IMR-90 (cell line): ENCODE measurements at regions not wholly inside any gene's neighbourhood (a gene's known extent, or its start where the extent isn't known, plus 50 kb on each side); places are given as distances from the start of the nearest gene placed in this dataset.

Experiments used
- ATAC-seq: fragments of 200-7000 bp; cut with Tn5 transposase; 2 replicates; pipeline ENCODE4 v1.9.1; 2020; ENCODE audit warnings: low read depth, mild to moderate bottlenecking, moderate library complexity
- BruUV-seq: library from RNA; stranded (reverse); fragments of 400-500 nt; replicated peaks from 2 replicates; lab custom pipeline; 2021; lab: Mats Ljungman, UMichigan
- CTCF ChIA-PET: fragments of 300-600 bp; formaldehyde crosslinking; extraction: SDS; loops from one replicate; lab custom pipeline; 2021; ENCODE audit warnings: antibody characterized with exemption; lab: Yijun Ruan, JAX
- POLR2A ChIA-PET: fragments of 300-600 bp; sonication (Branson Sonifier 250); formaldehyde crosslinking; loops from one replicate; lab custom pipeline; 2022; ENCODE audit warnings: antibody characterized with exemption; ENCODE audit not compliant: unreplicated experiment; lab: Charles Lee
- DNase-seq: peaks from one replicate; pipeline ENCODE4 v3.0.0; 2013
- H2AFZ ChIP-seq: replicated peaks from 2 replicates; pipeline ENCODE3; 2013; ENCODE audit warnings: low read length, mild to moderate bottlenecking; ENCODE audit not compliant: poor library complexity
- H2AK5ac ChIP-seq: 2 replicates; pipeline ENCODE4 v1.6.1; 2013; ENCODE audit warnings: low read depth, low read length, inconsistent platforms
- H2AK9ac ChIP-seq: replicated peaks from 2 replicates; pipeline ENCODE3; 2013; ENCODE audit warnings: mild to moderate bottlenecking, low read depth, low read length, moderate library complexity; ENCODE audit not compliant: poor library complexity
- H2BK120ac ChIP-seq: 2 replicates; pipeline ENCODE4 v1.6.1; 2013; ENCODE audit warnings: low read depth, low read length, inconsistent platforms
- H2BK15ac ChIP-seq: 3 replicates; pipeline ENCODE4 v1.6.1; 2013; ENCODE audit warnings: low read depth, low read length, inconsistent platforms
- H2BK20ac ChIP-seq: 2 replicates; pipeline ENCODE4 v1.6.1; 2013; ENCODE audit warnings: low read depth, mild to moderate bottlenecking, inconsistent platforms, low read length, moderate library complexity
- H2BK5ac ChIP-seq: 2 replicates; pipeline ENCODE4 v1.6.1; 2013; ENCODE audit warnings: mild to moderate bottlenecking, low read depth, low read length, inconsistent platforms; ENCODE audit not compliant: poor library complexity, severe bottlenecking
- H3K14ac ChIP-seq: replicated peaks from 2 replicates; pipeline ENCODE4 v1.6.1; 2013; ENCODE audit warnings: low read depth, low read length, inconsistent platforms
- H3K18ac ChIP-seq: 2 replicates; pipeline ENCODE4 v1.6.1; 2013; ENCODE audit warnings: low read depth, low read length, control low read depth
- H3K23ac ChIP-seq: 2 replicates; pipeline ENCODE4 v1.6.1; 2013; ENCODE audit warnings: low read depth, low read length, inconsistent platforms
- H3K27ac ChIP-seq: 2 replicates; pipeline ENCODE4 v1.5.1; 2013; ENCODE audit warnings: mild to moderate bottlenecking, control low read depth, low read length; ENCODE audit not compliant: insufficient read depth
- H3K27me3 ChIP-seq: 2 replicates; pipeline ENCODE4 v1.6.1; 2013; ENCODE audit warnings: low read length; ENCODE audit not compliant: control insufficient read depth, insufficient read depth
- H3K36me3 ChIP-seq: 2 replicates; pipeline ENCODE4 v1.6.1; 2013; ENCODE audit warnings: low read length, mixed read lengths; ENCODE audit not compliant: control insufficient read depth, insufficient read depth
- H3K4ac ChIP-seq: 2 replicates; pipeline ENCODE4 v1.6.1; 2013; ENCODE audit warnings: low read depth, low read length, inconsistent platforms
- H3K4me1 ChIP-seq: 2 replicates; pipeline ENCODE4 v1.6.1; 2013; ENCODE audit warnings: low read length, mixed read lengths; ENCODE audit not compliant: control insufficient read depth, insufficient read depth
- H3K4me2 ChIP-seq: 2 replicates; pipeline ENCODE4 v1.6.1; 2013; ENCODE audit warnings: low read depth, mild to moderate bottlenecking, control low read depth, low read length, moderate library complexity
- H3K4me3 ChIP-seq: 2 replicates; pipeline ENCODE4 v1.5.1; 2013; ENCODE audit warnings: low read depth, mild to moderate bottlenecking, control low read depth, low read length, moderate library complexity; ENCODE audit not compliant: insufficient read depth
- H3K56ac ChIP-seq: 2 replicates; pipeline ENCODE4 v1.6.1; 2013; ENCODE audit warnings: low read length, inconsistent platforms; ENCODE audit not compliant: insufficient read depth; ENCODE audit errors: extremely low read depth
- H3K79me1 ChIP-seq, 2 experiments: 2 replicates each; pipeline ENCODE4 v1.6.1; 2013; ENCODE audit warnings: low read length in 2 of 2, inconsistent platforms in 1 of 2, low read depth in 1 of 2
- H3K9ac ChIP-seq: 2 replicates; pipeline ENCODE4 v1.6.1; 2013; ENCODE audit warnings: low read depth, low read length, control low read depth
- H3K9me1 ChIP-seq: 2 replicates; pipeline ENCODE4 v1.6.1; 2013; ENCODE audit warnings: low read length, inconsistent platforms; ENCODE audit not compliant: insufficient read depth
- H3K9me3 ChIP-seq: 2 replicates; pipeline ENCODE4 v1.6.1; 2013; ENCODE audit warnings: low read length; ENCODE audit not compliant: control insufficient read depth, insufficient read depth
- H4K20me1 ChIP-seq: 2 replicates; pipeline ENCODE4 v1.6.1; 2013; ENCODE audit warnings: low read length, inconsistent platforms; ENCODE audit not compliant: insufficient read depth
- H4K5ac ChIP-seq: 2 replicates; pipeline ENCODE4 v1.6.1; 2013; ENCODE audit warnings: mild to moderate bottlenecking, low read depth, low read length, control low read depth
- H4K8ac ChIP-seq, 2 experiments: 2 replicates each; pipeline ENCODE4 v1.6.1; 2013; ENCODE audit warnings: low read depth in 2 of 2, low read length in 2 of 2, control low read depth in 1 of 2, inconsistent platforms in 1 of 2
- H4K91ac ChIP-seq: 2 replicates; pipeline ENCODE4 v1.6.1; 2013; ENCODE audit warnings: low read depth, low read length, inconsistent platforms; ENCODE audit not compliant: insufficient read depth
- CEBPB ChIP-seq: IDR thresholded peaks from 2 replicates; pipeline ENCODE4 v1.6.1; 2012; ENCODE audit warnings: low read depth, low read length, improper control_type of control experiment
- NFE2L2 ChIP-seq: fragments of 150-350 bp; IDR thresholded peaks from 2 replicates; pipeline ENCODE4 v1.6.1; 2016; ENCODE audit warnings: low read depth, mild to moderate bottlenecking, low read length
- RAD21 ChIP-seq: IDR thresholded peaks from 2 replicates; pipeline ENCODE4 v1.6.1; 2012; ENCODE audit warnings: low read length, improper control_type of control experiment
- RCOR1 ChIP-seq: IDR thresholded peaks from 2 replicates; pipeline ENCODE4 v1.6.1; 2012; ENCODE audit warnings: mild to moderate bottlenecking, low read length, improper control_type of control experiment; ENCODE audit not compliant: insufficient replicate concordance
- WGBS, 2 experiments: methylation state at CpG; one replicate each; pipeline versions ENCODE4 v1.1.5 to v1.1.7; 2013; ENCODE audit warnings: missing lambda C conversion rate in 2 of 2; ENCODE audit not compliant: insufficient read length in 1 of 2; ENCODE audit errors: extremely low coverage in 2 of 2; 5-methylcytosine and 5-hydroxymethylcytosine counted together
- dilution Hi-C: fragments of 300-500 bp; cut with HindIII; formaldehyde crosslinking; loops from one replicate; pipeline ENCODE4 v1.14.3; 2018; ENCODE audit warnings: low sequenced_read_pairs; ENCODE audit not compliant: unreplicated experiment
- in situ Hi-C: fragments of 300-500 bp; cut with MboI; formaldehyde crosslinking; loops from 3 replicates; pipeline ENCODE4 v1.14.3; 2019; ENCODE audit warnings: low sequenced_read_pairs, inconsistent platforms, mixed read lengths
- intact Hi-C: fragments of 100-400 bp; cut with micrococcal nuclease; formaldehyde crosslinking; loops from 2 replicates; pipeline ENCODE4 v1.10.0; 2022

GRCh38 chr10:131799429-131799828 is 101.4 kb upstream of the PPP2R2D start:
- no peak overlapping the region for H2AFZ ChIP-seq
- in situ Hi-C loops (no loop called here), dilution Hi-C loops (no loop called here), intact Hi-C loops (no loop called here)
- H3K27me3 ChIP-seq = no peaks in the 10 kb centered on the region
- no peaks in the 10 kb centered on the region for H3K36me3 ChIP-seq
- no peaks in the 10 kb centered on the region for H3K9me1 ChIP-seq
- H3K4me2 ChIP-seq = no peak overlapping the region
- TF ChIP-seq RCOR1 = no peak
- no peak for TF ChIP-seq CEBPB
- no peak for TF ChIP-seq NFE2L2
- no peak for TF ChIP-seq RAD21
- no peak overlapping the region for H4K5ac ChIP-seq
- no peaks in the 10 kb centered on the region for H3K79me1 ChIP-seq
- no CpG with 5 or more reads among the region's 1 CpG for WGBS, 2 experiments
- no peak overlapping the region for H4K91ac ChIP-seq
- ChIA-PET CTCF (no interaction called here), POLR2A (no interaction called here)
- no peak overlapping the region for H2AK5ac ChIP-seq
- H3K14ac ChIP-seq = no peak overlapping the region
- no peak overlapping the region for H2BK20ac ChIP-seq
- H3K18ac ChIP-seq = no peak overlapping the region
- H3K4me3 ChIP-seq = no peak overlapping the region
- no peak overlapping the region for H2AK9ac ChIP-seq
- H2BK120ac ChIP-seq = no peak overlapping the region
- H3K23ac ChIP-seq = no peak overlapping the region
- H3K56ac ChIP-seq = no peak overlapping the region
- H2BK15ac ChIP-seq = no peak overlapping the region
- no peak overlapping the region for H3K27ac ChIP-seq
- H4K8ac ChIP-seq = no peak overlapping the region
- BruUV-seq = no TSS peak
- DNase-seq = no peak
- H3K9ac ChIP-seq = no peak overlapping the region
- no peak overlapping the region for H3K4ac ChIP-seq
- no peak overlapping the region for H2BK5ac ChIP-seq
- H3K4me1 ChIP-seq = no peaks in the 10 kb centered on the region
- peaks cover 15% of the 10 kb centered on the region for H3K9me3 ChIP-seq
- H4K20me1 ChIP-seq = no peaks in the 10 kb centered on the region
- no peak for ATAC-seq
